Mucosa of descending colon (tissue), 3 donors: ENCODE measurements at regions not wholly inside any gene's neighbourhood (a gene's known extent, or its start where the extent isn't known, plus 50 kb on each side); places are given as distances from the start of the nearest gene placed in this dataset.
"Not testable (repeated sequence)": the region's sequence is repeated elsewhere in the genome, so short reads cannot be mapped to it uniquely, and the experiment has no call there.

Source experiments
- ATAC-seq: fragments of 200-7000 bp; cut with Tn5 transposase; one replicate; pipeline ENCODE4 v1.9.1; 2020; ENCODE audit warnings: mild to moderate bottlenecking, moderate library complexity
- DNase-seq, 3 donors: peaks; one replicate each; pipeline ENCODE4 v3.0.0-alpha.2; 2020
- H3K36me3 ChIP-seq: fragments of 200-600 bp; one replicate; pipeline ENCODE4 v1.8.0; 2021; ENCODE audit warnings: low read depth, mild to moderate bottlenecking
- H3K4me1 ChIP-seq: fragments of 200-600 bp; one replicate; pipeline ENCODE4 v1.8.0; 2021; ENCODE audit warnings: low read depth, mild to moderate bottlenecking
- H3K4me3 ChIP-seq: fragments of 200-600 bp; one replicate; pipeline ENCODE4 v1.8.0; 2021; ENCODE audit warnings: mild to moderate bottlenecking
- H3K9me3 ChIP-seq: fragments of 200-600 bp; one replicate; pipeline ENCODE4 v1.8.0; 2021; ENCODE audit warnings: mild to moderate bottlenecking
- intact Hi-C, 2 donors: fragments of 100-400 bp; cut with DNase I in 1 of 2; cut with micrococcal nuclease in 1 of 2; formaldehyde crosslinking; loops; one replicate each; pipeline versions ENCODE4 v1.11.0 to v1.11.1; 2022; cut with DNase I, micrococcal nuclease
- TF ChIP-seq, protein P1 (sequence below): fragments of 200-600 bp; IDR thresholded peaks from one replicate; pipeline ENCODE4 v1.8.0; 2022; ENCODE audit warnings: antibody characterized with exemption, mild to moderate bottlenecking
- donor health status: DM: no; HTN: no; CAD: no; lungs with moderate emphysema.
- donor health status: DM: no; HTN: no; CAD: no.
- donor health status: DM: no; HTN: yes; CAD: no.

GRCh38 chr20:1748777-1749176, 91.2 kb upstream of the SIRPG start:
- Histone ChIP-seq H3K4me1 (no peaks in the 10 kb centered on the region), H3K36me3 (no peaks in the 10 kb centered on the region), H3K4me3 (no peak overlapping the region), H3K9me3 (no peaks in the 10 kb centered on the region)
- intact Hi-C loops: no loop called here
- TF ChIP-seq, protein P1, sequence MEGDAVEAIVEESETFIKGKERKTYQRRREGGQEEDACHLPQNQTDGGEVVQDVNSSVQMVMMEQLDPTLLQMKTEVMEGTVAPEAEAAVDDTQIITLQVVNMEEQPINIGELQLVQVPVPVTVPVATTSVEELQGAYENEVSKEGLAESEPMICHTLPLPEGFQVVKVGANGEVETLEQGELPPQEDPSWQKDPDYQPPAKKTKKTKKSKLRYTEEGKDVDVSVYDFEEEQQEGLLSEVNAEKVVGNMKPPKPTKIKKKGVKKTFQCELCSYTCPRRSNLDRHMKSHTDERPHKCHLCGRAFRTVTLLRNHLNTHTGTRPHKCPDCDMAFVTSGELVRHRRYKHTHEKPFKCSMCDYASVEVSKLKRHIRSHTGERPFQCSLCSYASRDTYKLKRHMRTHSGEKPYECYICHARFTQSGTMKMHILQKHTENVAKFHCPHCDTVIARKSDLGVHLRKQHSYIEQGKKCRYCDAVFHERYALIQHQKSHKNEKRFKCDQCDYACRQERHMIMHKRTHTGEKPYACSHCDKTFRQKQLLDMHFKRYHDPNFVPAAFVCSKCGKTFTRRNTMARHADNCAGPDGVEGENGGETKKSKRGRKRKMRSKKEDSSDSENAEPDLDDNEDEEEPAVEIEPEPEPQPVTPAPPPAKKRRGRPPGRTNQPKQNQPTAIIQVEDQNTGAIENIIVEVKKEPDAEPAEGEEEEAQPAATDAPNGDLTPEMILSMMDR: no peak
- no peak for DNase-seq
- no peak for ATAC-seq

GRCh38 chr20:1747953-1748577, 90.5 kb upstream of the SIRPG start:
- intact Hi-C loops: no loop called here
- TF ChIP-seq, protein P1: no peak
- ATAC-seq (no peak), DNase-seq (no peak)
- H3K9me3 ChIP-seq: no peaks in the 10 kb centered on the region
- no peak overlapping the region for H3K4me3 ChIP-seq
- H3K36me3 ChIP-seq: no peaks in the 10 kb centered on the region
- H3K4me1 ChIP-seq: no peaks in the 10 kb centered on the region

GRCh38 chr20:1742049-1742434, 84.5 kb upstream of the SIRPG start:
- H3K4me1 ChIP-seq, ATAC-seq, intact Hi-C loops, DNase-seq, H3K36me3 ChIP-seq, H3K9me3 ChIP-seq, H3K4me3 ChIP-seq: not testable (repeated sequence)

DNA sequence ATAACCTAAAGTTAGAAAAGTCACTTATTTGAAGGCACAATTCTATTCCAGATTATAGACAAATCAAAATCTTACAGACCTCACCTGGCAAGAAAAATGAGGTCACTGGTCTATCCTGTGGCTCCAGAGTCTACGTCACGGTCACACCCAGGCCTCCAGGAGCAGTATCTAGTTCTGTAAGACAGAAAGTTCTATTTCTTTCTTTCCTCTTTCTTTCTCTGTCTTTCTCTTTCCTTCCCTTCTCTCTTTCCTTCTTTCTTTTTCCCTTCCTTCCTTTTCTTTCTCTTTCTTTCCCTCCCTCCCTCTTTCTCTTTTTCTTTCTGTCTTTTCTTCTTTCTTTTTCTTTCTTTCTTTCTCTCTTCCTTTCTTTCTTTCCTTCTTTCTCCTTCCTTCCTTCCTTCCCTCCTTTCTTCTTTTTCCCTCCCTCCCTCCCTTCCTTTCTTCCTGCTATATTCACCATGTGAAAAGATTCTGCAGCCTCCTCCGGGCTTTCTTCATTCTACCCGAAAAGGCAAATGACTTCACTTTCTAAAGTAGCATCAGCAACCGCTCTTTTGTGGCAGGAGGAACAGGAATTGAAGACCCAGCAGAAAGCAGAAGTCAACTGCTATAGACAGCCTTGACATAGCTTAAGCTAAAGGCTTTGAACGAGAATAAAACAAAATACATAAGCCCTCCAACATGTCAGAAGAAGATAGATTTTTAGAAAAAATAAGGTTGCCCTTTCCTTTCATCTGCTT, 83.9 kb upstream of the SIRPG start:
- Histone ChIP-seq H3K9me3 (no peaks in the 10 kb centered on the region), H3K4me3 (no peak overlapping the region), H3K36me3 (no peaks in the 10 kb centered on the region), H3K4me1 (no peaks in the 10 kb centered on the region)
- ATAC-seq: peak; percentile 51
- TF ChIP-seq, protein P1: no peak
- intact Hi-C loops: no loop called here
- no peak for DNase-seq

DNA sequence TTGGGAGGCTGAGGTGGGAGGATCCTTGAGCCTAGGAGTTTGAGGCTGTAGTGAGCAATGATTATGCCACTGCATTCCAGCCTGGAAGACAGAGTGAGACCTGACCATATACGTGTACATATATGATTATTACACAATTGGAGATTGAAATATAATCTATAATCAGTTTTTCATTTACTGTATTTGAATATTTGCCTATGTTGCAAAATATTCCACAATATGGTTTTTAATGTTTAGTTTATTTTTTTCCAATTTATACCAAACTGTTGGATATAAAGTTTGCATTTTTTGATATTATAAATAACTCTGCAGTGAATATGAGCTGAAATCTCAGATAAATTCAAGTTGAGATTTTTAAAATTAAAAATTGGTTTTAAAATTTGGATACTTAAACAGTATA, 79.6 kb upstream of the SIRPG start:
- ATAC-seq (no peak), DNase-seq (no peak)
- Histone ChIP-seq H3K4me3 (no peak overlapping the region), H3K36me3 (no peaks in the 10 kb centered on the region), H3K9me3 (no peaks in the 10 kb centered on the region), H3K4me1 (no peaks in the 10 kb centered on the region)
- TF ChIP-seq, protein P1: no peak
- intact Hi-C loops: no loop called here

DNA sequence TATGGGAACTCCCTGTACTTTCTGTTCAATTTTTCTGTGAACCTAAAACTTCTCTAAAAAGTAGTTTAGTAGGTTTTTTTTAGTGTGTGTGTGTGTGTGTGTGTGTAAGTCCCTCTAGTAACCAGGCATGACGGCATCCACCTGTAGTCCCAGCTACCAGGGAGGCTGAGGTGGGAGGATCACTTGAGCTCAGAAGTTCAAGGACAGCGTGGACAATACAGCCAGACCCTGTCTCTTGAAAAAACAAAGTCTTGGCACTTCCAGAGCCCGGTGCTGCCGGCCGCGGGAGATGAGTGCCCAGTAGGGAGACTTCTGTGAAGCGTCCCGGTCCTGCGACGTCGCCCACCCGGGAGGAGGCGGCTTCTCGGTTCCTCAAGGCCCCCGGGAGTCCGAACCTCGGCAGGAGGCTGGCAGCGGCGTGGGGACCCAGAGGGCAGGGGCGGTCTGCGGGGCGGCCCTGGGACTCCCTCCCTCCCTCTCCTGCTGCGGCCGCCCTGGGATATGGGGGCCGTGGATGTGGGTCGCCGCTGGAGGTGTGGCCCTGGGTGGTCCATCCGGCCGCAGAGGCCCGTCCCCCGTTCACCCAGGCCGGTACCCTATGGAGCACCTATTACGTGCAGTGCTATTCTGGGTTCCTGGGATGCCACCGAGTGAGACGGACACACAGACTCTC, 78.0 kb upstream of the SIRPG start:
- ATAC-seq (no peak), DNase-seq (no peak)
- H3K4me3 ChIP-seq: no peak overlapping the region
- intact Hi-C loops: no loop called here
- peaks cover 7% of the 10 kb centered on the region for H3K4me1 ChIP-seq
- H3K36me3 ChIP-seq: no peaks in the 10 kb centered on the region
- no peaks in the 10 kb centered on the region for H3K9me3 ChIP-seq
- TF ChIP-seq, protein P1: no peak
